ENCODE measurements at regions not wholly inside any gene's neighbourhood (a gene's known extent, or its start where the extent isn't known, plus 50 kb on each side); places are given as distances from the start of the nearest gene placed in this dataset.
A peak's percentile ranks its signal among the peaks of the same experiment; 100 is the strongest.

DNA sequence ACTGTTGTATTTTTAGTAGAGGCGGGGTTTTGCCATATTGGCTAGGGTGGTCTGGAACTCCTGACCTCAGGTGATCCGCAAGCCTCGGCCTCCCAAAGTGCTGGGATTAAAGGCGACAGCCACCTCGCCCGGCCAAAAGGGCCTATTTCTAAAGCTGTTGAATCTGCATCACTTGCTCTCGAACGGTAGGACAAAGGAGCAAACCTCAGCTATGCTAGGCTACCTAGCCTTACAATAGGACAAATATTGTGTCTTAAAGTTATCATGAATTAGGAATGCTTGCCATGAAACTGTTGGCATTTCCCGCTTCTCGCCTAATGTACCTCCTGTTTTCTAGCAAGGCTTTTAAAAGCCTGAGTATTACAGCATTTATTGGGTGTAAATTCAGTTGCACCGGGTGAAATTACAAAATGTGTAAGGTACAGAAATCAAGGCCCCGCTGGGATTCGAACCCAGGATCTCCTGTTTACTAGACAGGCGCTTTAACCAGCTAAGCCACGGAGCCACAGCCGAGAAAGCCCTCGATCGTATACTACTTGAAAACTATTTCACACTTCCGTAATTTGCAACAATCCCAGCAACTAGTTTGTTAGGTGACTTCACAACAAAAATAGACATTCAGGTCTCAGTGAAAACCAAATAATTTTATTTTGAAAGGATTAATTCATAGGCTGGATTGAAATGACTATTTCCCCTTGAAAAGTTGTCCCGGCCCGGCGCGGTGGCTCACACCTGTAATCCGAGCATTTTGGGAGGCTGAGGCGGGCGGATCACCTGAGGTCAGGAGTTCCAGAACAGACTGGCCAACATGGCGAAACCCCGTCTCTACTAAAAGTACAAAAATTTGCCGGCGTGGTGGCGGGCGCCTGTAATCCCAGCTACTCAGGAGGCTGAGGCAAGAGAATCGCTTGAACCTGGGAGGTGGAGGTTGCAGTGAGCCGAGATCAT, 211.6 kb upstream of the ZNF184 start (continued):
- TF ChIP-seq, protein P1, sequence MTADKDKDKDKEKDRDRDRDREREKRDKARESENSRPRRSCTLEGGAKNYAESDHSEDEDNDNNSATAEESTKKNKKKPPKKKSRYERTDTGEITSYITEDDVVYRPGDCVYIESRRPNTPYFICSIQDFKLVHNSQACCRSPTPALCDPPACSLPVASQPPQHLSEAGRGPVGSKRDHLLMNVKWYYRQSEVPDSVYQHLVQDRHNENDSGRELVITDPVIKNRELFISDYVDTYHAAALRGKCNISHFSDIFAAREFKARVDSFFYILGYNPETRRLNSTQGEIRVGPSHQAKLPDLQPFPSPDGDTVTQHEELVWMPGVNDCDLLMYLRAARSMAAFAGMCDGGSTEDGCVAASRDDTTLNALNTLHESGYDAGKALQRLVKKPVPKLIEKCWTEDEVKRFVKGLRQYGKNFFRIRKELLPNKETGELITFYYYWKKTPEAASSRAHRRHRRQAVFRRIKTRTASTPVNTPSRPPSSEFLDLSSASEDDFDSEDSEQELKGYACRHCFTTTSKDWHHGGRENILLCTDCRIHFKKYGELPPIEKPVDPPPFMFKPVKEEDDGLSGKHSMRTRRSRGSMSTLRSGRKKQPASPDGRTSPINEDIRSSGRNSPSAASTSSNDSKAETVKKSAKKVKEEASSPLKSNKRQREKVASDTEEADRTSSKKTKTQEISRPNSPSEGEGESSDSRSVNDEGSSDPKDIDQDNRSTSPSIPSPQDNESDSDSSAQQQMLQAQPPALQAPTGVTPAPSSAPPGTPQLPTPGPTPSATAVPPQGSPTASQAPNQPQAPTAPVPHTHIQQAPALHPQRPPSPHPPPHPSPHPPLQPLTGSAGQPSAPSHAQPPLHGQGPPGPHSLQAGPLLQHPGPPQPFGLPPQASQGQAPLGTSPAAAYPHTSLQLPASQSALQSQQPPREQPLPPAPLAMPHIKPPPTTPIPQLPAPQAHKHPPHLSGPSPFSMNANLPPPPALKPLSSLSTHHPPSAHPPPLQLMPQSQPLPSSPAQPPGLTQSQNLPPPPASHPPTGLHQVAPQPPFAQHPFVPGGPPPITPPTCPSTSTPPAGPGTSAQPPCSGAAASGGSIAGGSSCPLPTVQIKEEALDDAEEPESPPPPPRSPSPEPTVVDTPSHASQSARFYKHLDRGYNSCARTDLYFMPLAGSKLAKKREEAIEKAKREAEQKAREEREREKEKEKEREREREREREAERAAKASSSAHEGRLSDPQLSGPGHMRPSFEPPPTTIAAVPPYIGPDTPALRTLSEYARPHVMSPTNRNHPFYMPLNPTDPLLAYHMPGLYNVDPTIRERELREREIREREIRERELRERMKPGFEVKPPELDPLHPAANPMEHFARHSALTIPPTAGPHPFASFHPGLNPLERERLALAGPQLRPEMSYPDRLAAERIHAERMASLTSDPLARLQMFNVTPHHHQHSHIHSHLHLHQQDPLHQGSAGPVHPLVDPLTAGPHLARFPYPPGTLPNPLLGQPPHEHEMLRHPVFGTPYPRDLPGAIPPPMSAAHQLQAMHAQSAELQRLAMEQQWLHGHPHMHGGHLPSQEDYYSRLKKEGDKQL (CRISPR knock-in tag; IDR thresholded peaks at IDR 0.05; ENCODE audit: low read depth) = no peak
- TF ChIP-seq TSC22D2 (CRISPR knock-in tag; IDR thresholded peaks at IDR 0.05; ENCODE audit: borderline replicate concordance) (0 out of 2 replicates have a peak, but pooled peaks have one; percentile 60), MIER3 (CRISPR knock-in tag; IDR thresholded peaks at IDR 0.05; ENCODE audit: borderline replicate concordance) (peak; percentile 87; the same call in 1 of the 2 replicates), ZKSCAN8 (CRISPR knock-in tag; IDR thresholded peaks at IDR 0.05; ENCODE audit: borderline replicate concordance) (peak; percentile 86; the same call in 1 of the 2 replicates), RBM22 (optimal IDR thresholded peaks at IDR 0.05; ENCODE audit: low read length) (peak; percentile 92), KLF11 (CRISPR knock-in tag; IDR thresholded peaks at IDR 0.05) (peak; percentile 82; the same call in 1 of the 2 replicates), JUN (CRISPR knock-in tag; IDR thresholded peaks at IDR 0.05) (no peak), BRCA1 (CRISPR knock-in tag; IDR thresholded peaks at IDR 0.05) (no peak), AHR (CRISPR knock-in tag; IDR thresholded peaks at IDR 0.05) (no peak), EED (CRISPR knock-in tag; IDR thresholded peaks at IDR 0.05) (no peak)
- TF ChIP-seq, protein P2, sequence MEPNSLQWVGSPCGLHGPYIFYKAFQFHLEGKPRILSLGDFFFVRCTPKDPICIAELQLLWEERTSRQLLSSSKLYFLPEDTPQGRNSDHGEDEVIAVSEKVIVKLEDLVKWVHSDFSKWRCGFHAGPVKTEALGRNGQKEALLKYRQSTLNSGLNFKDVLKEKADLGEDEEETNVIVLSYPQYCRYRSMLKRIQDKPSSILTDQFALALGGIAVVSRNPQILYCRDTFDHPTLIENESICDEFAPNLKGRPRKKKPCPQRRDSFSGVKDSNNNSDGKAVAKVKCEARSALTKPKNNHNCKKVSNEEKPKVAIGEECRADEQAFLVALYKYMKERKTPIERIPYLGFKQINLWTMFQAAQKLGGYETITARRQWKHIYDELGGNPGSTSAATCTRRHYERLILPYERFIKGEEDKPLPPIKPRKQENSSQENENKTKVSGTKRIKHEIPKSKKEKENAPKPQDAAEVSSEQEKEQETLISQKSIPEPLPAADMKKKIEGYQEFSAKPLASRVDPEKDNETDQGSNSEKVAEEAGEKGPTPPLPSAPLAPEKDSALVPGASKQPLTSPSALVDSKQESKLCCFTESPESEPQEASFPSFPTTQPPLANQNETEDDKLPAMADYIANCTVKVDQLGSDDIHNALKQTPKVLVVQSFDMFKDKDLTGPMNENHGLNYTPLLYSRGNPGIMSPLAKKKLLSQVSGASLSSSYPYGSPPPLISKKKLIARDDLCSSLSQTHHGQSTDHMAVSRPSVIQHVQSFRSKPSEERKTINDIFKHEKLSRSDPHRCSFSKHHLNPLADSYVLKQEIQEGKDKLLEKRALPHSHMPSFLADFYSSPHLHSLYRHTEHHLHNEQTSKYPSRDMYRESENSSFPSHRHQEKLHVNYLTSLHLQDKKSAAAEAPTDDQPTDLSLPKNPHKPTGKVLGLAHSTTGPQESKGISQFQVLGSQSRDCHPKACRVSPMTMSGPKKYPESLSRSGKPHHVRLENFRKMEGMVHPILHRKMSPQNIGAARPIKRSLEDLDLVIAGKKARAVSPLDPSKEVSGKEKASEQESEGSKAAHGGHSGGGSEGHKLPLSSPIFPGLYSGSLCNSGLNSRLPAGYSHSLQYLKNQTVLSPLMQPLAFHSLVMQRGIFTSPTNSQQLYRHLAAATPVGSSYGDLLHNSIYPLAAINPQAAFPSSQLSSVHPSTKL (CRISPR knock-in tag; IDR thresholded peaks at IDR 0.05) = peak; percentile 92
- TF ChIP-seq, protein P3, sequence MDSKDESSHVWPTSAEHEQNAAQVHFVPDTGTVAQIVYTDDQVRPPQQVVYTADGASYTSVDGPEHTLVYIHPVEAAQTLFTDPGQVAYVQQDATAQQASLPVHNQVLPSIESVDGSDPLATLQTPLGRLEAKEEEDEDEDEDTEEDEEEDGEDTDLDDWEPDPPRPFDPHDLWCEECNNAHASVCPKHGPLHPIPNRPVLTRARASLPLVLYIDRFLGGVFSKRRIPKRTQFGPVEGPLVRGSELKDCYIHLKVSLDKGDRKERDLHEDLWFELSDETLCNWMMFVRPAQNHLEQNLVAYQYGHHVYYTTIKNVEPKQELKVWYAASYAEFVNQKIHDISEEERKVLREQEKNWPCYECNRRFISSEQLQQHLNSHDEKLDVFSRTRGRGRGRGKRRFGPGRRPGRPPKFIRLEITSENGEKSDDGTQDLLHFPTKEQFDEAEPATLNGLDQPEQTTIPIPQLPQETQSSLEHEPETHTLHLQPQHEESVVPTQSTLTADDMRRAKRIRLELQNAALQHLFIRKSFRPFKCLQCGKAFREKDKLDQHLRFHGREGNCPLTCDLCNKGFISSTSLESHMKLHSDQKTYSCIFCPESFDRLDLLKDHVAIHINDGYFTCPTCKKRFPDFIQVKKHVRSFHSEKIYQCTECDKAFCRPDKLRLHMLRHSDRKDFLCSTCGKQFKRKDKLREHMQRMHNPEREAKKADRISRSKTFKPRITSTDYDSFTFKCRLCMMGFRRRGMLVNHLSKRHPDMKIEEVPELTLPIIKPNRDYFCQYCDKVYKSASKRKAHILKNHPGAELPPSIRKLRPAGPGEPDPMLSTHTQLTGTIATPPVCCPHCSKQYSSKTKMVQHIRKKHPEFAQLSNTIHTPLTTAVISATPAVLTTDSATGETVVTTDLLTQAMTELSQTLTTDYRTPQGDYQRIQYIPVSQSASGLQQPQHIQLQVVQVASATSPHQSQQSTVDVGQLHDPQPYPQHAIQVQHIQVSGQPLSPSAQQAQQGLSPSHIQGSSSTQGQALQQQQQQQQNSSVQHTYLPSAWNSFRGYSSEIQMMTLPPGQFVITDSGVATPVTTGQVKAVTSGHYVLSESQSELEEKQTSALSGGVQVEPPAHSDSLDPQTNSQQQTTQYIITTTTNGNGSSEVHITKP (CRISPR knock-in tag; IDR thresholded peaks at IDR 0.05; ENCODE audit: low read depth) = 0 out of 2 replicates have a peak, but pooled peaks have one; percentile 22
- TF ChIP-seq, protein P4, sequence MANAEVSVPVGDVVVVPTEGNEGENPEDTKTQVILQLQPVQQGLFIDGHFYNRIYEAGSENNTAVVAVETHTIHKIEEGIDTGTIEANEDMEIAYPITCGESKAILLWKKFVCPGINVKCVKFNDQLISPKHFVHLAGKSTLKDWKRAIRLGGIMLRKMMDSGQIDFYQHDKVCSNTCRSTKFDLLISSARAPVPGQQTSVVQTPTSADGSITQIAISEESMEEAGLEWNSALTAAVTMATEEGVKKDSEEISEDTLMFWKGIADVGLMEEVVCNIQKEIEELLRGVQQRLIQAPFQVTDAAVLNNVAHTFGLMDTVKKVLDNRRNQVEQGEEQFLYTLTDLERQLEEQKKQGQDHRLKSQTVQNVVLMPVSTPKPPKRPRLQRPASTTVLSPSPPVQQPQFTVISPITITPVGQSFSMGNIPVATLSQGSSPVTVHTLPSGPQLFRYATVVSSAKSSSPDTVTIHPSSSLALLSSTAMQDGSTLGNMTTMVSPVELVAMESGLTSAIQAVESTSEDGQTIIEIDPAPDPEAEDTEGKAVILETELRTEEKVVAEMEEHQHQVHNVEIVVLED (CRISPR knock-in tag; IDR thresholded peaks at IDR 0.05; ENCODE audit: borderline replicate concordance) = peak; percentile 30; the same call in 1 of the 2 replicates

Measured in HepG2 (cell line).